Activated CD8-positive, alpha-beta memory T cell treated with anti-CD3 and anti-CD28 coated beads, Interleukin-2, amount 10 ng/mL, durations not matched to agents 7 days and 5 days (primary cell): ENCODE measurements at regions not wholly inside any gene's neighbourhood (a gene's known extent, or its start where the extent isn't known, plus 50 kb on each side); places are given as distances from the start of the nearest gene placed in this dataset.

ENCODE experiments used
- ATAC-seq: fragments of 150-1000 bp; cut with Tn5 transposase; one replicate; pipeline ENCODE4 v1.10.0; 2021; ENCODE audit warnings: moderate library complexity
- CTCF ChIA-PET: fragments of 350-600 bp; sonication (Branson Sonifier 250); formaldehyde crosslinking; loops from one replicate; lab custom pipeline; 2021; ENCODE audit warnings: antibody characterized with exemption; lab: Charles Lee
- DNase-seq: peaks from one replicate; pipeline ENCODE4 v3.0.0-alpha.2; 2020
- H3K27ac Mint-ChIP-seq: one replicate; pipeline ENCODE4 v1.8.0; 2021; ENCODE audit warnings: mild to moderate bottlenecking, mixed read lengths
- H3K27me3 Mint-ChIP-seq: one replicate; pipeline ENCODE4 v1.8.0; 2021; ENCODE audit warnings: mixed read lengths
- H3K36me3 Mint-ChIP-seq: one replicate; pipeline ENCODE4 v1.8.0; 2021; ENCODE audit warnings: mild to moderate bottlenecking, mixed read lengths
- H3K4me1 Mint-ChIP-seq: one replicate; pipeline ENCODE4 v1.8.0; 2021; ENCODE audit warnings: mixed read lengths
- H3K4me3 Mint-ChIP-seq: one replicate; pipeline ENCODE4 v1.8.0; 2021; ENCODE audit warnings: mild to moderate bottlenecking, moderate library complexity, mixed read lengths
- H3K9me3 Mint-ChIP-seq: one replicate; pipeline ENCODE4 v1.8.0; 2022; ENCODE audit warnings: low read depth, mixed read lengths

DNA sequence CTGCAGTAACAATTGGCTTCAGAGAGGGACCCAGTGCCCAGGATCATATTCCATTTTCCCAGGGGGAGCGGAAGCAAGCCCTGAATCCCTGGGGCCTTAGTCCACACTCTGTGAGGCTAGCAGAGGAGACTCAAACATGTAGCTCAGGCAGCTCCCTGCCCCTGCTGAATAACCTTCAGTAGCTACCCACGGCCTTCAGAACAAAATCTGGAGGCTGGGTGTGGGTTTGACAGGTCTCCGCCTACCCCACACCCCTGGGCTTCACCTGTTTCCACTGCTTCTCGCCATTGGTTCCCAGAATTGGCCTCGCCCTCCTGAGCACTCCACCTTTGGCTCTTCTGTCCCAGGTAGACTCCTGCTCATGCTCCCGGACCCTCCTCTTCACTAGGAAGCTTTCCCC lies 93.6 kb upstream of the ATP2B2 start:
- Mint-ChIP-seq H3K4me1 (peaks cover 22% of the 10 kb centered on the region), H3K36me3 (no peaks in the 10 kb centered on the region), H3K4me3 (no peak overlapping the region), H3K27me3 (peaks cover 13% of the 10 kb centered on the region), H3K27ac (no peak overlapping the region), H3K9me3 (no peaks in the 10 kb centered on the region)
- no peak for ATAC-seq
- DNase-seq, result no peak
- CTCF ChIA-PET, result interaction anchor here (1.3 kb wide), 1 partner anchor 140 kb away, joined by 3 read pairs; no protein-coding TSS in a partner anchor

DNA sequence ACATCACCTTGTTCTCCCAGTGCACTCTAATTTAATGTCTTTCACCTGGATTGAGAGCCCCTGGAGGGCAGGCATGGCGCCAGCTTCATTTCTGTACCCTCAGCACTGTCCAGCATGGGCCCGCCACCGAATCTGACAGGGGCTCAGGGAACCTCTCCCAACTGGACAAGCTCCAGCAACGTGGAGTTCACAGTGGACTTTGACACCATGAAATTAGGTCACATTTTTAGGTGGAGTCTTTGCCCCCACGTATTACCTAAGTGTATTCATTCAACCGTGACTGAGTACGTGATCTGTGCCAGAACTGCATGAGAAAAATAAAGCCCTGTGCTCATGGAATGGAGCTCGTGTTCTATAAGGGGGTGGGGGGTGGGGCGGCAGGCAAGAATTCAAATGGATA lies 94.1 kb upstream of the ATP2B2 start:
- DNase-seq (no peak), ATAC-seq (no peak)
- no peak overlapping the region for H3K27ac Mint-ChIP-seq
- no peak overlapping the region for H3K4me3 Mint-ChIP-seq
- CTCF ChIA-PET, result interaction anchor here (1.3 kb wide), 1 partner anchor 139 kb away, joined by 3 read pairs; no protein-coding TSS in a partner anchor
- H3K4me1 Mint-ChIP-seq, result peaks cover 26% of the 10 kb centered on the region
- no peaks in the 10 kb centered on the region for H3K9me3 Mint-ChIP-seq
- no peaks in the 10 kb centered on the region for H3K36me3 Mint-ChIP-seq
- H3K27me3 Mint-ChIP-seq, result peaks cover 18% of the 10 kb centered on the region

DNA sequence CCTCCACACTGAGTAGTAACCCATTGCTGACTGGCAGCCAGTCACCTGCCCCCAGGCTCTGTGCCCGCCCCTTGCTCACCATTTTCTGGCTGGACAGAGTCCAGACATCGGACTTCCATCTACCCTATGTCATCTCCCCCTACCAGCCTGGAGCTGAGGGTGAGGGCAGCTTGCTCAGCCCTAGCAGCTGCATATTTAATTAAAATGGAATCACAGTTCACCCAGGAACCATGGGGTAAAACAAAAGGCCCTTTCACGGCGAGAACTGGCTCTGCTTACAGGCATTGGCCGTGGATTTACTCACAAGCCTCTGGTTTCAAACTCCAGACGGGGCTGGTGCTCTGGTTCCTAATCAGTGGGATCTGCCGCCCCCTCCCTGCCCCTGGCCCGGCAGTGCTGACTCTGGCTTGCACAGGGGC lies 94.9 kb upstream of the ATP2B2 start:
- CTCF ChIA-PET, result interaction anchor here (1.3 kb wide), 1 partner anchor 138 kb away, joined by 3 read pairs; no protein-coding TSS in a partner anchor
- DNase-seq, result no peak
- H3K36me3 Mint-ChIP-seq, result no peaks in the 10 kb centered on the region
- H3K27me3 Mint-ChIP-seq, result peaks cover 26% of the 10 kb centered on the region
- ATAC-seq, result no peak
- peaks cover 26% of the 10 kb centered on the region for H3K4me1 Mint-ChIP-seq
- H3K4me3 Mint-ChIP-seq, result no peak overlapping the region
- no peak overlapping the region for H3K27ac Mint-ChIP-seq
- no peaks in the 10 kb centered on the region for H3K9me3 Mint-ChIP-seq

DNA sequence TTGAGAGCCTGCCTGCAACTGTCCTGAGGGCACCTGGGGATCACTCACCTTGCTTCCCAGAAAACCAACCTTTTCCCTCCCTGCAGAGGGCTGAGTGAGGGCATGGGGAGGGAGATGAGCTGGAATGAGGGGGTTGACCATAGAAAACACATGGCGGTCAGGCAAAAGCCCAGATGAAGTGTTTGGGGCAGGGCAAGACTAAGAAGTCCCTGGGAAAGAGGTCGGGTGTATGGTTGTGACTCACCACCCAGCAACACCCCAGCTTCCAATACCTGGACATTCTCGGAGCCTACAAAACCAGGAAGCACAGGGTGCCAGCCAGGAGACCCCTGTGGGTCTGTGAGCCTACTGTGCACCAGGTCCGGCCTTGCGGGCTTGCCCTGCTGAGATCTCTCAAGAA lies 95.3 kb upstream of the ATP2B2 start:
- CTCF ChIA-PET, result no interaction called here
- Mint-ChIP-seq H3K9me3 (no peaks in the 10 kb centered on the region), H3K36me3 (no peaks in the 10 kb centered on the region), H3K27me3 (peaks cover 25% of the 10 kb centered on the region), H3K27ac (no peak overlapping the region), H3K4me1 (peaks cover 26% of the 10 kb centered on the region), H3K4me3 (no peak overlapping the region)
- ATAC-seq (no peak), DNase-seq (no peak)

DNA sequence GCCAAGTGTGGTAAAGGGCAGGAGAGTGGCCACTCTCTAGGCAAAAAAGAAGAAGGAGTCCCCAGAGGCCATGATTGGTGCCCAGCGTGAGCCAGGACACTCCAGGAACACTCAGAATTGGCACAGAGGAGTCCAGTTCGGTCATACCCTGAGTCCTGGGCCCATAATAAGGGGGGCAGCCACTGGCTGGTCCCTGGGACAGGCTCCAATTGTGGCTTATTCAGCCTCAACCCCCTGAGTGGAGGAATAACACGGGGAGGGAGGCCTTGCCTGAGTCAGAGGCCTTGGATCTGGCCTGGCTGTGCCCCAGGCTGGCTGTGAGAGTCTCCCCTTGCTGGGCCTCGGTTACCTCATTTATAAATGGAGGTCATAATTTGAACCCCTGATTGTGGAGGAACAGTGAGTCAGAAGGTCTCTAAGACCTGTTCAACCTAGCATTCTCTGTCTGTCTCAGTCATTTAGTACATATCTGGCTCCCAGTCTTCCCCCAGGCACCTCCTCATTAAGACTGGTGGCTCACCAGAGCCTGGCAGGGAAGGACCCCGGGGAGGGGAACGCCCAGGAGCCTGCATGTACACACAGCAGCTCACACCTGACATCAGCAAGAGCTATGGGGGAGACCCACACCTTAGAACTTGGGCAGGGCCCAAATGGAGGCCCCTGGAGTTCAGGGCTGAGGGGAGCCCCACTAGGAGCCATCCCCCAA lies 95.9 kb upstream of the ATP2B2 start:
- Mint-ChIP-seq H3K27me3 (peaks cover 26% of the 10 kb centered on the region), H3K4me3 (no peak overlapping the region), H3K27ac (no peak overlapping the region), H3K9me3 (no peaks in the 10 kb centered on the region), H3K4me1 (peaks cover 26% of the 10 kb centered on the region), H3K36me3 (no peaks in the 10 kb centered on the region)
- DNase-seq (no peak), ATAC-seq (no peak)
- CTCF ChIA-PET, result no interaction called here

DNA sequence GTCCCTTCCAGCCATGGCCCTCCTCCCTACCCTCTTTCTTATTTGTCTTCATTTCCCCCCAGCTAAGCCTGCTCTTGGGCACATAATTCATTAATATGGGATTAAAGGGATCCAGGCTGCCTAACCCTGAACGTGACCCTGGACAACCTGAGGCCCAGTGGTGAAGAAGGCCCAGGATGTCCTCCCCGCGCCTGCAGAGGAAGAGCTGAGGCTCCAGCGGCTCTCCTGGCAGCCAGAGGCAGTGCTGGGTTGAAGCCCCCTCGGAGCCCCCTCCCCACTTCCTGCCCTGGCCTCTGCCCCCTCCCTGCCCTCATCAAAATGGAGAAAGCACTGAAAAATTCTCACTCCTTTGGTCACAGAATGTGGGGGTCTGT lies 96.5 kb upstream of the ATP2B2 start:
- CTCF ChIA-PET, result no interaction called here
- Mint-ChIP-seq H3K9me3 (no peaks in the 10 kb centered on the region), H3K27me3 (peaks cover 28% of the 10 kb centered on the region), H3K4me3 (no peak overlapping the region), H3K4me1 (peaks cover 26% of the 10 kb centered on the region), H3K36me3 (no peaks in the 10 kb centered on the region), H3K27ac (no peak overlapping the region)
- ATAC-seq, result no peak
- DNase-seq, result no peak

DNA sequence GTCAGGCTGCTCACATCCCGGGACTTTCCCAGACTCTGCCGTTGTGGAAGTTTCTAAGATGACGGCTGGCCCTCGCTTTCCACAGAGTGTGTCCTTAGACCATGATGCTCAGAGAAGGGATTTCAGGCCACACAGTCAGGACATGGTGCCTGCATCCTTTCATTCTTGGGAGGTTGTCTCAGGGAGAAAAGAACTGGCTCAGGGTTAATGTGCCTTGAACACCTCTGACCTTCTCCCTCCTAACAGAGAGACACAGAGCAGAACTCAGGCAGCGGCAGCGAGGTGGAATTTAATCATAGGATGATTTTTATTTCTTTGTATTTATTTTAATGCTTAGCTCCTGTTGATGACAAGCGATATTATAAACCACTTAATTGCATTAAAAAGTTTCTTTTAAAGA lies 96.9 kb upstream of the ATP2B2 start:
- Mint-ChIP-seq H3K27ac (no peak overlapping the region), H3K4me3 (no peak overlapping the region), H3K4me1 (peaks cover 26% of the 10 kb centered on the region), H3K36me3 (no peaks in the 10 kb centered on the region), H3K9me3 (no peaks in the 10 kb centered on the region), H3K27me3 (peaks cover 28% of the 10 kb centered on the region)
- DNase-seq (no peak), ATAC-seq (no peak)
- CTCF ChIA-PET, result no interaction called here

DNA sequence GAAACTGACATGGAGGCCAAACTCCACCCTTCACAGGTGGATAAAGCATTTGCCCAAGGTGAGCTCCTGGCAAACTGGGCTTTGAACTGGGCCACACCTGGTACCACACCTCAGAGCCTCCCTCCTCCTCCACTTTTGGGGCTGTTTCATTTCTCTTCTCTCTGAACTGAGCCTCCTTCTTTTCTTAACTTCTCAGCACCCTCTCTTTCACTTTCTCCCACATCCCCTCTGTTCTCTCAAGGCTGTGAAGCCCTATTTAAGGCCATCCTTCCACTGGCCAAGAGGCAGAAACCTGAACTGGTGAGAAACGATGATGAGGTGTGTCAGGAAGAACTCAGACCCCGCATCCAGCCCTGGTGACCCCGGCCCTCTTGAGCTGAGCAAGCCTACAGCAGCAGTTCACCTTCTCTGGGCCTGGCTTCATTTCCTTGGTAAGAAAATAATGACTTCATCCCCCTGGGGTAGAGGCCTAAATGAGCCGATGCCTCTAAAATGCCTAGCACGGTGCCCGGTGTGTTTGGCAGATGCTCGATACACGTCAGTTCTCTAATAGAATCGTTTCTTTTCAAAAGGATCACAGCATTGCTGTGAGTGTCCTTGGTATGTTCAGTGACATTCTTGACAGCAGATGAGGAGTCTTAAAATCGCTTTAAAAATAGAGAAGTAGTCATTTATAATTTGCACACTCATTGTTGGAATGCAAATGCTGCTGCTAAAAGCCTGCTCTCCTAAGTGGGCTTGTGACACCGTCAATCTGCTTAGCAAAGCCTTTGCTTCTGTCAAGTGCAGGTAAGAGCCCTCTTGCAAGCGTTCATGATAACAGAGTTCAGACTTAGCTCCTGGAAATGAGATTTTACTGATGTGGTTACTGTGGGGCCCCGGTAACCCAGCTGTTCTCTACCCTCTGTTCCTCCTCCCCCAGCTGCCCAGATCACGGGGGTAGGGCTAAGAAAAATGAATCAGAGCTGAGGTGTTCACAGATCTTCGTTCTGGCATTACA lies 97.7 kb upstream of the ATP2B2 start:
- Mint-ChIP-seq H3K27me3 (peaks cover 25% of the 10 kb centered on the region), H3K4me3 (no peak overlapping the region), H3K9me3 (no peaks in the 10 kb centered on the region), H3K36me3 (no peaks in the 10 kb centered on the region), H3K27ac (peak overlapping the region; percentile 75), H3K4me1 (peaks cover 26% of the 10 kb centered on the region)
- DNase-seq (peak; percentile 79), ATAC-seq (peak; percentile 92)
- CTCF ChIA-PET, result interaction anchor here (0.7 kb wide), 1 partner anchor 55 kb away, joined by 3 read pairs; no protein-coding TSS in a partner anchor

DNA sequence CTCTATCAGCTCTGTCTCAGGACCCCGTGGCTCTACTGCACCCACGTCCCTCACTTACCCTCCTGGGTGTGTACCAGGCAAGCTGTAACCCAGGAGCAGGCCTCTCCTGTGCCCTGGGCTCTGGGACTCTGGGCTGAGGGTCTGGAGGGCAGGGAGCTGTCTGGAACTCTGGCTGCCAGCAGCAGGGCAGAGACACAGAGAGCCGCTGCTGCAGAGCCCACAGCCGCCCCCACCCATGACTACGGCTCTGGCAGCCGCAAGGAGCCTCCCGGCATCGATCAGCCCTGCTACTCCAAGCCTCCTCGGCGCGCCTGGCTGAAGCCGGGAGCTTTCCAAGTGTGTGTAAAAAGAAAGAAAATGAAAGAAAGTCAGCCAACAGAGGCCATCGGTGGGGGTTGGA lies 103.7 kb upstream of the ATP2B2 start:
- Mint-ChIP-seq H3K36me3 (no peaks in the 10 kb centered on the region), H3K4me1 (peaks cover 3% of the 10 kb centered on the region), H3K27me3 (peaks cover 23% of the 10 kb centered on the region), H3K27ac (no peak overlapping the region), H3K4me3 (no peak overlapping the region), H3K9me3 (peaks cover 13% of the 10 kb centered on the region)
- DNase-seq (no peak), ATAC-seq (no peak)
- CTCF ChIA-PET, result no interaction called here

DNA sequence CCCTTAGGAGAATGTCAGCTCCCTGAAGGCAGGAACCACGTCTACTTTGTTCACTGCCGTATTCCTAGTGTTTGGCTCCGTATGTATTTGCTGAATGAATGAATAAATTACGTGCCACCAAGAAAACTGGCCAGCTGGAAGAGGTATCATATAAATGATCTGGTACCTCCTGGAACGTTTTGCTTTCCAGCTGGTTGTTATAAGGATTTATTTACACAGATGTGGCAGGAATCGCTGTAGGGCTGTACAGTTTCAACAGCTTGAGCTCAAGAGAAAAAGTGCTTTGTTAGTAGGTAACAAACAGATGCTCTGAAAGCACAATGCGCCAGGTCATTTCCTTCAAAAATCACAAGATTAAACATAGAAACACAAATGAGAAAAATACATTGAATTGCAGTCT lies 108.8 kb upstream of the ATP2B2 start:
- no peak for DNase-seq
- no peak for ATAC-seq
- peaks cover 13% of the 10 kb centered on the region for H3K9me3 Mint-ChIP-seq
- CTCF ChIA-PET, result no interaction called here
- no peak overlapping the region for H3K27ac Mint-ChIP-seq
- no peak overlapping the region for H3K4me3 Mint-ChIP-seq
- H3K36me3 Mint-ChIP-seq, result no peaks in the 10 kb centered on the region
- no peaks in the 10 kb centered on the region for H3K4me1 Mint-ChIP-seq
- peaks cover 29% of the 10 kb centered on the region for H3K27me3 Mint-ChIP-seq

DNA sequence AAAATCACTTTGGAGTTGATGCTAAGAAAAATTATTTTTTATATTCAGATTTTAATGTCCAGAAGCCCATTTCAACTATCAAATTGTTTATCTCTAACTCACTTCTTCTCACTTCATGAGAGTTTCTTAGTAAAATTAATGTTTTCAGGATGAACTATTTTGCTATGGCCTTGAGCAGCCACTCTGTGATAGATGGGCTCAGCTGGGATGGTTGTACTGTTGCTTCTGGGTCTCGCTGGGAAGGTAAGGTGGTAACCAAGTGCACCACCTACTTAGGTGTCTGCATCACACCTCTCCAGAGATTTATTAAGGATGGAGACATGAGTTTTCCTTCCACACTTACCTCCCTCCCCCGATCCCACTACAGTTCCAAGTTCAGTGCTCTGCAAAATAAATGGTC lies 110.3 kb upstream of the ATP2B2 start:
- Mint-ChIP-seq H3K36me3 (no peaks in the 10 kb centered on the region), H3K4me1 (no peaks in the 10 kb centered on the region), H3K27ac (no peak overlapping the region), H3K9me3 (peaks cover 13% of the 10 kb centered on the region), H3K4me3 (no peak overlapping the region), H3K27me3 (peaks cover 30% of the 10 kb centered on the region)
- no peak for ATAC-seq
- DNase-seq, result no peak
- CTCF ChIA-PET, result no interaction called here

DNA sequence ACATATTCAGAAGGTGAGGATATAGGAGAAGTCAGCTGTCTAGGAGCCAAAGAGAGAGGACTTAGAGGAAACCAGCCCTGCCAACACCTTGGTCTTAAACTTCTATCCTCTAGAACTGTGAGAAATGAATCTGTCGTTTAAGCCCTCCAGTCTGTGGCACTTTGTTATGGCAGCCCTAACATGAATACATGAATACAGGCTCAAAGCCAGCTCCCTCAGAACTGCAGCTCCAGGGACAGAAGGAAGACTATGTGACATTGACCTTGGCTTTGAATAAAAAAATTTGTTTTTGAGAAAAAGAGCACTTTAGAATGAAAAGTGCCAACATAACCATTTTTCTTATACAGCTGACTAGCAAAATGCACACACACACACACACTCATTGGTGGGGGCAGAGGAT lies 110.9 kb upstream of the ATP2B2 start:
- Mint-ChIP-seq H3K36me3 (no peaks in the 10 kb centered on the region), H3K4me3 (no peak overlapping the region), H3K27ac (no peak overlapping the region), H3K27me3 (peaks cover 30% of the 10 kb centered on the region), H3K9me3 (peaks cover 13% of the 10 kb centered on the region), H3K4me1 (no peaks in the 10 kb centered on the region)
- no peak for DNase-seq
- CTCF ChIA-PET, result no interaction called here
- ATAC-seq, result no peak

DNA sequence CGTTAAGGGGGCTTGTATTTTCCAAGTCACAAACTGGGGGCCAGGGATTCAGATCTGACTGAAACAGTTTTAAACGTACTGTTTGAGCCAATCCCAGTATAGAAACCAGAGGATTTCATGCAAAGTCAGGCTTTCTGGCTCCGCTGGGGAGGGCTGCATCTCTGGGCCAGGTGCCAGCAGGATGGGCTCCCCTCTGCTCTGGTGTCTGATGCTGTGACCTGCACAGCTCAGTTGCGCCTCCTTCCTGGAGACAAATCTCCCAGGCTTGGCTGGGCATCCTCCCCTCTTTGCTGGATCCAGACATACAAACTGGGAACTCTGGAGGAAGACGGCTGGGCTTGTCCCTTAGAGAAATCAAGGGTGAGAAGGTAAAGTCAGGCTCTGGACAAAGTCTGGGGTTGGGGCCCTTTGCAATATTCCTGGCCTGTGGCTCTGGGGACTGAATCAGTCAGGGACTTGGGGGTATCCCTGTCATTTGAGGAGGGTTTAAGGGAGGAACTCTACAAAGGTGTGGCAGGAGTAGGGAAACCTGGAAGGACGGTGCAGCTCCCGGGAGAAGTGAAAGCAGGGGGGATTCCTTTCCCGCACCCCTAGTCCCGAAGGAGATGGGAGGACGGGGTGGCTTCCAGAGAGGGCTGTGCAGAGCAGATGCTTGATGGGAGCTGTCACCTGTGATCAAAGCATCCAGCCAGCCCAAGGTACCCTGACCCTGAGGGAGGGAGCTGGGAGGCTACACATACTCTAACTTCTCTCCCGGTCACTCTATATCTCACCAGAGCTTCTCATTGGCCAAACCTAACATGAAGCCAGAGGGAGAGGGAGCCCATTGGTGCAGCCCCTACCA lies 114.8 kb upstream of the ATP2B2 start:
- Mint-ChIP-seq H3K4me3 (no peak overlapping the region), H3K36me3 (no peaks in the 10 kb centered on the region), H3K27me3 (peaks cover 30% of the 10 kb centered on the region), H3K9me3 (no peaks in the 10 kb centered on the region), H3K27ac (no peak overlapping the region), H3K4me1 (no peaks in the 10 kb centered on the region)
- ATAC-seq (no peak), DNase-seq (no peak)
- CTCF ChIA-PET, result no interaction called here
